Left ventricle myocardium inferior (tissue), 1 donor: ENCODE measurements at regions not wholly inside any gene's neighbourhood (a gene's known extent, or its start where the extent isn't known, plus 50 kb on each side); places are given as distances from the start of the nearest gene placed in this dataset.

Source experiments
- DNase-seq: peaks from one replicate; pipeline ENCODE4 v3.0.0-alpha.2; 2020
- H3K27ac ChIP-seq: fragments of 200-600 bp; replicated peaks from 2 replicates; pipeline ENCODE4 v1.8.0; 2021
- H3K27me3 ChIP-seq: fragments of 200-600 bp; 2 replicates; pipeline ENCODE4 v1.8.0; 2021; ENCODE audit warnings: low read depth
- H3K36me3 ChIP-seq: fragments of 200-600 bp; 2 replicates; pipeline ENCODE4 v1.8.0; 2021
- H3K4me1 ChIP-seq: fragments of 200-600 bp; 2 replicates; pipeline ENCODE4 v1.8.0; 2021
- H3K4me3 ChIP-seq: fragments of 200-600 bp; 2 replicates; pipeline ENCODE4 v1.8.0; 2021; ENCODE audit warnings: mild to moderate bottlenecking, moderate library complexity
- H3K9me3 ChIP-seq: fragments of 200-600 bp; replicated peaks from 2 replicates; pipeline ENCODE4 v1.8.0; 2021
- intact Hi-C: fragments of 100-400 bp; cut with micrococcal nuclease; formaldehyde crosslinking; loops from one replicate; pipeline ENCODE4 v1.11.0; 2022
- TF ChIP-seq, protein P1 (sequence below): fragments of 200-600 bp; IDR thresholded peaks from 2 replicates; pipeline ENCODE4 v1.8.0; 2021; ENCODE audit warnings: antibody characterized with exemption, mild to moderate bottlenecking, borderline replicate concordance
- donor health status: DM: no; HTN: yes; CAD: no; lungs with severe emphysema.

GRCh38 chr10:130960531-130960930, 351.0 kb downstream of the TCERG1L start:
- TF ChIP-seq, protein P1, sequence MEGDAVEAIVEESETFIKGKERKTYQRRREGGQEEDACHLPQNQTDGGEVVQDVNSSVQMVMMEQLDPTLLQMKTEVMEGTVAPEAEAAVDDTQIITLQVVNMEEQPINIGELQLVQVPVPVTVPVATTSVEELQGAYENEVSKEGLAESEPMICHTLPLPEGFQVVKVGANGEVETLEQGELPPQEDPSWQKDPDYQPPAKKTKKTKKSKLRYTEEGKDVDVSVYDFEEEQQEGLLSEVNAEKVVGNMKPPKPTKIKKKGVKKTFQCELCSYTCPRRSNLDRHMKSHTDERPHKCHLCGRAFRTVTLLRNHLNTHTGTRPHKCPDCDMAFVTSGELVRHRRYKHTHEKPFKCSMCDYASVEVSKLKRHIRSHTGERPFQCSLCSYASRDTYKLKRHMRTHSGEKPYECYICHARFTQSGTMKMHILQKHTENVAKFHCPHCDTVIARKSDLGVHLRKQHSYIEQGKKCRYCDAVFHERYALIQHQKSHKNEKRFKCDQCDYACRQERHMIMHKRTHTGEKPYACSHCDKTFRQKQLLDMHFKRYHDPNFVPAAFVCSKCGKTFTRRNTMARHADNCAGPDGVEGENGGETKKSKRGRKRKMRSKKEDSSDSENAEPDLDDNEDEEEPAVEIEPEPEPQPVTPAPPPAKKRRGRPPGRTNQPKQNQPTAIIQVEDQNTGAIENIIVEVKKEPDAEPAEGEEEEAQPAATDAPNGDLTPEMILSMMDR: no peak
- Histone ChIP-seq H3K27me3 (peaks cover 77% of the 10 kb centered on the region), H3K27ac (no peak overlapping the region), H3K4me1 (no peaks in the 10 kb centered on the region), H3K9me3 (no peaks in the 10 kb centered on the region), H3K36me3 (no peaks in the 10 kb centered on the region), H3K4me3 (no peak overlapping the region)
- intact Hi-C loops: no loop called here
- DNase-seq: no peak

DNA sequence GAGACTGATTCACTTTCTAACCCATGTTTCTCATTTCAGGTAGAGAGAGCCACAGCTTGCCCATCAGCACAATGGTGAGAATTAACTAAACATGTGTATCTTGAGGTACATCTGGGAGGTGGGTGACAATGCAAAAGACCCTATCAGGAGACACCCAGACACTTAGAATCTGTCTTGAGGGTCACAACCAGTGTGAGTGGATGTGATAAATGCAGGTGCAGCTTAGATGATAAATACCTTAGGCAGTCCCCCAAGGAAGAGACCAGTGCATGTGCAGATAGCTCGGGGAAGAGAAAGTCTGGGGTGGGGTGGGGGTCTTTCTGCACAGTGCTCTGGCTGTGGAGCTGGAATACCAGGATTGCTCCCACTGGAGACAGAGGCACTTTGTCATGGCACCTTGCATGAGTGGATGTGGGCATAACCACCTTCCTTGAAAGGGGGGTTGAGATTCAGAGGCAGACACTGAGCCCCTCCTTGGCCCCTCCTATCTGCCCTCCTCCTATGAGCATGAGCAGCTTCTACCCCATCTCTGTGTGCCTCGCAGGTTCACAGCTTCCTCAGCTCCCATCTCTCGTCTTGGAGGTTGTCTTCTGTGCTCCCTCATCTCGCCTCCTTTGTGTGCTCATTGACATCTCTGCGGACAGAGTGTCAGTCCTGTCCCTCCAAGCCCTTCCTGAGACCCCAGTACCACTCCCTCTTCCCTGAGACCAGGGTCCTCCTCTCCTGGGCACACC, 349.8 kb downstream of the TCERG1L start:
- H3K27me3 ChIP-seq: peaks cover 72% of the 10 kb centered on the region
- TF ChIP-seq, protein P1: no peak
- H3K4me1 ChIP-seq: no peaks in the 10 kb centered on the region
- no peak for DNase-seq
- no peak overlapping the region for H3K4me3 ChIP-seq
- no peaks in the 10 kb centered on the region for H3K9me3 ChIP-seq
- intact Hi-C loops: no loop called here
- no peaks in the 10 kb centered on the region for H3K36me3 ChIP-seq
- H3K27ac ChIP-seq: no peak overlapping the region

GRCh38 chr10:130962240-130963051, 349.1 kb downstream of the TCERG1L start:
- H3K27me3 ChIP-seq: peaks cover 64% of the 10 kb centered on the region
- intact Hi-C loops: no loop called here
- no peaks in the 10 kb centered on the region for H3K4me1 ChIP-seq
- H3K4me3 ChIP-seq: no peak overlapping the region
- no peaks in the 10 kb centered on the region for H3K9me3 ChIP-seq
- TF ChIP-seq, protein P1: no peak
- no peak overlapping the region for H3K27ac ChIP-seq
- H3K36me3 ChIP-seq: no peaks in the 10 kb centered on the region
- no peak for DNase-seq

GRCh38 chr10:130963052-130963393, 348.5 kb downstream of the TCERG1L start:
- Histone ChIP-seq H3K27me3 (peaks cover 60% of the 10 kb centered on the region), H3K36me3 (no peaks in the 10 kb centered on the region), H3K27ac (no peak overlapping the region), H3K9me3 (no peaks in the 10 kb centered on the region), H3K4me3 (no peak overlapping the region), H3K4me1 (no peaks in the 10 kb centered on the region)
- intact Hi-C loops: no loop called here
- DNase-seq: no peak
- TF ChIP-seq, protein P1: no peak

GRCh38 chr10:130963786-130964522, 347.6 kb downstream of the TCERG1L start:
- DNase-seq: no peak
- Histone ChIP-seq H3K4me1 (no peaks in the 10 kb centered on the region), H3K9me3 (no peaks in the 10 kb centered on the region), H3K27me3 (peaks cover 54% of the 10 kb centered on the region), H3K36me3 (no peaks in the 10 kb centered on the region), H3K4me3 (no peak overlapping the region), H3K27ac (no peak overlapping the region)
- TF ChIP-seq, protein P1: no peak
- intact Hi-C loops: no loop called here
